ENCODE measurements at regions not wholly inside any gene's neighbourhood (a gene's known extent, or its start where the extent isn't known, plus 50 kb on each side); places are given as distances from the start of the nearest gene placed in this dataset.

- DNase-seq (ENCODE audit: low spot score): no peak
Observed at GRCh38 chr3:148642214-148642613, 55.5 kb upstream of the AGTR1 start.

GRCh38 chr3:148642616-148643015 lies 55.1 kb upstream of the AGTR1 start:
- no peak for DNase-seq (ENCODE audit: low spot score)

- DNase-seq (ENCODE audit: low spot score): no peak
Observed at GRCh38 chr3:148643389-148643840, 54.3 kb upstream of the AGTR1 start.

GRCh38 chr3:148646126-148646665 lies 51.5 kb upstream of the AGTR1 start:
- no peak for DNase-seq (ENCODE audit: low spot score)

Data from Ammon's horn (tissue), 1 donor.